CD4-positive, CD25-positive, alpha-beta regulatory T cell (primary cell): ENCODE measurements at regions not wholly inside any gene's neighbourhood (a gene's known extent, or its start where the extent isn't known, plus 50 kb on each side); places are given as distances from the start of the nearest gene placed in this dataset.

Experiments used
- ATAC-seq, 2 donors: fragments of 150-1000 bp; cut with Tn5 transposase; one replicate each; pipeline ENCODE4 v1.10.0; 2021; ENCODE audit warnings: low read depth in 2 of 2, moderate number of reproducible peaks in 2 of 2, moderate library complexity in 1 of 2
- DNase-seq, 3 donors: peaks; one replicate each; pipeline versions ENCODE4 v3.0.0 to v3.0.0-alpha.2; 2012 to 2022; ENCODE audit warnings: mixed read lengths in 1 of 3
- H3K27ac ChIP-seq: one replicate; pipeline ENCODE4 v1.7.0; 2013; ENCODE audit warnings: mild to moderate bottlenecking, low read length; ENCODE audit not compliant: insufficient read depth, poor library complexity, severe bottlenecking
- H3K27me3 ChIP-seq: one replicate; pipeline ENCODE4 v1.7.0; 2013; ENCODE audit warnings: low read length; ENCODE audit not compliant: control insufficient read depth, insufficient read depth
- H3K36me3 ChIP-seq: one replicate; pipeline ENCODE4 v1.7.0; 2013; ENCODE audit warnings: mild to moderate bottlenecking, low read length, moderate library complexity; ENCODE audit not compliant: control insufficient read depth, insufficient read depth
- H3K4me1 ChIP-seq: 2 replicates; pipeline ENCODE4 v1.7.0; 2013; ENCODE audit warnings: mild to moderate bottlenecking, low read length; ENCODE audit not compliant: insufficient read depth, control insufficient read depth, poor library complexity, severe bottlenecking
- H3K4me3 ChIP-seq: one replicate; pipeline ENCODE4 v1.7.0; 2013; ENCODE audit warnings: low read depth, mild to moderate bottlenecking, low read length, moderate library complexity
- H3K9me3 ChIP-seq, 2 experiments: 1 replicate in 1 of 2; 2 replicates in 1 of 2; pipeline ENCODE4 v1.7.0; 2013; ENCODE audit warnings: low read length in 2 of 2, mild to moderate bottlenecking in 1 of 2, moderate library complexity in 1 of 2; ENCODE audit not compliant: control insufficient read depth in 2 of 2
- H3K27ac Mint-ChIP-seq, 3 donors: one replicate each; pipeline ENCODE4 v1.8.0; 2020 to 2022; ENCODE audit warnings: mild to moderate bottlenecking in 3 of 3, mixed read lengths in 3 of 3, moderate library complexity in 2 of 3
- H3K27me3 Mint-ChIP-seq: one replicate; pipeline ENCODE4 v1.8.0; 2022; ENCODE audit warnings: mild to moderate bottlenecking, mixed read lengths
- H3K36me3 Mint-ChIP-seq: one replicate; pipeline ENCODE4 v1.8.0; 2020; ENCODE audit warnings: mixed read lengths
- H3K4me1 Mint-ChIP-seq, 4 donors: one replicate each; pipeline ENCODE4 v1.8.0; 2020 to 2022; ENCODE audit warnings: mixed read lengths in 4 of 4, mild to moderate bottlenecking in 1 of 4
- H3K4me3 Mint-ChIP-seq, 4 donors: one replicate each; pipeline ENCODE4 v1.8.0; 2020 to 2022; ENCODE audit warnings: mild to moderate bottlenecking in 4 of 4, mixed read lengths in 4 of 4, moderate library complexity in 3 of 4
- H3K9me3 Mint-ChIP-seq, 7 donors: one replicate each; pipeline ENCODE4 v1.8.0; 2020 to 2022; ENCODE audit warnings: mixed read lengths in 7 of 7, mild to moderate bottlenecking in 3 of 7, moderate library complexity in 2 of 7

GRCh38 chr3:152617609-152618008 is 217.3 kb upstream of the P2RY1 start:
- no peaks in the 10 kb centered on the region for H3K36me3 Mint-ChIP-seq
- H3K4me1 Mint-ChIP-seq = no peaks in the 10 kb centered on the region
- ATAC-seq (no peak), DNase-seq (no peak)
- no peak overlapping the region for H3K27ac Mint-ChIP-seq
- no peak overlapping the region for H3K4me3 ChIP-seq
- H3K27me3 Mint-ChIP-seq = peaks cover 5% of the 10 kb centered on the region
- no peak overlapping the region for H3K27ac ChIP-seq
- H3K36me3 ChIP-seq = no peaks in the 10 kb centered on the region
- H3K9me3 ChIP-seq = no peaks in the 10 kb centered on the region
- H3K4me3 Mint-ChIP-seq = no peak overlapping the region
- H3K27me3 ChIP-seq = no peaks in the 10 kb centered on the region
- no peaks in the 10 kb centered on the region for H3K4me1 ChIP-seq
- H3K9me3 Mint-ChIP-seq = no peaks in the 10 kb centered on the region

DNA sequence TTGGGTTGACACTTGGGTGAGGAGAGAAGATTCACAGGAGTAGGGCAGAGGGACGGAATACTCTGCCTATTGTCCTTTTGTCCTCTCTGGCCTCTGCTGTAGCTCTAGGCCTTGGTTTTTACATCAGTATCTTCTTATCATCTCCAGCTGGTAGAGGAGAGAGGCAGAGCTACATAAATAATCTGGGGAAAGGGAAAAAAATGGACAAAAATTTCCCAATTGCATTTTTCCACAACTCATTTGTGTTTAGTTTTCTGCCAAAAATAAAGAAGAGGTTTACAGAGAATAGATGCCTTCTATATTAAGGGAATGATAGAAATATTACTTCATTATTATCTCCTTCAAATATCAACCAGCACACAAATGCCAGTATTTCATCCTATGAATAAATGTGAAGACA is 216.4 kb upstream of the P2RY1 start:
- H3K36me3 Mint-ChIP-seq = no peaks in the 10 kb centered on the region
- H3K27ac Mint-ChIP-seq = no peak overlapping the region
- no peak overlapping the region for H3K4me3 ChIP-seq

GRCh38 chr3:152619691-152620090 is 215.2 kb upstream of the P2RY1 start:
- Mint-ChIP-seq H3K27me3 (peaks cover 5% of the 10 kb centered on the region), H3K27ac (no peak overlapping the region), H3K9me3 (no peaks in the 10 kb centered on the region), H3K4me1 (no peaks in the 10 kb centered on the region), H3K36me3 (no peaks in the 10 kb centered on the region), H3K4me3 (no peak overlapping the region)
- Histone ChIP-seq H3K4me1 (no peaks in the 10 kb centered on the region), H3K4me3 (no peak overlapping the region), H3K9me3 (no peaks in the 10 kb centered on the region), H3K27ac (no peak overlapping the region), H3K36me3 (no peaks in the 10 kb centered on the region), H3K27me3 (no peaks in the 10 kb centered on the region)
- ATAC-seq (no peak), DNase-seq (no peak)

More for the DNA sequence above, 216.4 kb upstream of the P2RY1 start:
- Mint-ChIP-seq H3K9me3 (no peaks in the 10 kb centered on the region), H3K4me3 (no peak overlapping the region), H3K4me1 (no peaks in the 10 kb centered on the region), H3K27me3 (peaks cover 5% of the 10 kb centered on the region)
- no peak for DNase-seq
- Histone ChIP-seq H3K27ac (no peak overlapping the region), H3K36me3 (no peaks in the 10 kb centered on the region), H3K4me1 (no peaks in the 10 kb centered on the region), H3K9me3 (no peaks in the 10 kb centered on the region), H3K27me3 (no peaks in the 10 kb centered on the region)
- ATAC-seq = no peak

DNA sequence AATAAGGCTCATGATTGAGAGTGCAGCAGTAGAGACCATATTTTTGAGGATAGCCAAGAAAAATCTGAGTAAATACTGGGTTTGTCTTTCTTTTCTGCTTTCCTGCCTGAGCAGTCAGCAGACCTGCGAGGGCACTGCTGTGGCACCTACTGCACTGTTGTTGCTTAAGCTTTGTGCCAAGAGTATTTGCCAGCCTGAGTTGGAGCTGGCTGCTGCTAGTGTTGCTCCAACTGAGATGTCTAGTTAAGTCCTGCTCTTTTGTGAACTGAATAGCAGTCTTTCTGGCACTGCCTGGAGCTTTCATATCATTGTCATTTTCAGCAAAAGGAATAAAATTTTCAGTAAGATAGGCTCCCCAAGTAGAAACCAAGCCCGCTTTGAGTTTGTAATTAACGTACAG is 214.5 kb upstream of the P2RY1 start:
- H3K9me3 Mint-ChIP-seq = no peaks in the 10 kb centered on the region
- no peak overlapping the region for H3K27ac Mint-ChIP-seq
- Histone ChIP-seq H3K27me3 (no peaks in the 10 kb centered on the region), H3K27ac (no peak overlapping the region), H3K4me3 (no peak overlapping the region), H3K9me3 (no peaks in the 10 kb centered on the region), H3K36me3 (no peaks in the 10 kb centered on the region), H3K4me1 (no peaks in the 10 kb centered on the region)
- no peak for ATAC-seq
- H3K4me1 Mint-ChIP-seq = no peaks in the 10 kb centered on the region
- no peak overlapping the region for H3K4me3 Mint-ChIP-seq
- H3K27me3 Mint-ChIP-seq = peaks cover 5% of the 10 kb centered on the region
- no peak for DNase-seq
- H3K36me3 Mint-ChIP-seq = no peaks in the 10 kb centered on the region

DNA sequence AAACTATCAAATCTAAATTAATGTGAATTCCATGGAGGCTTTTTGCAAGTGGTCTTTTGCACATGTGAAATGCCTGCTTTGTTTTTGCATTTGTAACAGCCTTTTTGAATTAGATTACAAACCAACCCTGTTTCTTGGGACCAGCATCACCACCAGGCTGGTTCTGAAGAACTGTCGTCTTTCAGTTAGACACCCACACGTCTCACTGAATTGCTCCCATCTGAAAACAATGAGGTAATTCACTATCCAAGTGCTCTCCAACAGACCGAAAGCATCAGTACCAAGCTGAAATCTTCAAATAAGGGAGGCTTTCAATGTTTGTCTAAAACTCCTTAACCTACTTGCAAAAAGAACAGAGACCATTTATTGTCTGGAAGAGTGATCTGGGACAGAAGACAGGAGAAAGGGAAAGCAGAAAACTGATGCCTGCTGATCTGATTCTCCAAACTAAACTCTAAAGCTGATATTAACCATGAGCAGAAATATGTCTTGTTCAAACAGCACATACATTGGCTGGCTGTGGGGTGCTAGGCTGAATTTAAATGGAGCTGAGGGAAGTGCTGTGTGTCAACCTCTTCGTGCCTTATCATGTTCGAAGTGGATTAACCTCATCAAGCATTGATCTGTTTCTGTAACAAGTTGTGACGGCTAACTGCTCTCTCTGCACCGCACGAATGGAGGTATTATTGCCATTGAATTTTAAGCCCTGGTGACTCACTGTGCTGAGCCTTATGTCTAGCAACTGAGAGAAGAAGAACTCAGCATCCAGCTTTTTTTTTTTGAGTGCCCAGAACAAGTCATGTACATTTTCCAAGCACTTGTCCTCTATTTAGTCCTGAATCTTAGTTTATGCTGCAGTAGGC is 213.7 kb upstream of the P2RY1 start:
- H3K27me3 ChIP-seq = no peaks in the 10 kb centered on the region
- H3K36me3 Mint-ChIP-seq = no peaks in the 10 kb centered on the region
- H3K4me3 Mint-ChIP-seq = no peak overlapping the region
- H3K9me3 Mint-ChIP-seq = no peaks in the 10 kb centered on the region
- ATAC-seq = no peak
- no peaks in the 10 kb centered on the region for H3K4me1 ChIP-seq
- no peak overlapping the region for H3K4me3 ChIP-seq
- H3K27me3 Mint-ChIP-seq = peaks cover 5% of the 10 kb centered on the region
- H3K27ac Mint-ChIP-seq = no peak overlapping the region
- H3K36me3 ChIP-seq = no peaks in the 10 kb centered on the region
- no peak overlapping the region for H3K27ac ChIP-seq
- H3K4me1 Mint-ChIP-seq = no peaks in the 10 kb centered on the region
- DNase-seq = no peak
- no peaks in the 10 kb centered on the region for H3K9me3 ChIP-seq

- no peaks in the 10 kb centered on the region for H3K36me3 Mint-ChIP-seq
- H3K27me3 ChIP-seq = no peaks in the 10 kb centered on the region
- H3K4me1 Mint-ChIP-seq = no peaks in the 10 kb centered on the region
- peaks cover 5% of the 10 kb centered on the region for H3K27me3 Mint-ChIP-seq
- DNase-seq (no peak), ATAC-seq (no peak)
- no peak overlapping the region for H3K27ac Mint-ChIP-seq
- H3K9me3 ChIP-seq = no peaks in the 10 kb centered on the region
- H3K4me3 ChIP-seq = no peak overlapping the region
- H3K9me3 Mint-ChIP-seq = no peaks in the 10 kb centered on the region
- no peaks in the 10 kb centered on the region for H3K36me3 ChIP-seq
- no peak overlapping the region for H3K4me3 Mint-ChIP-seq
- H3K27ac ChIP-seq = no peak overlapping the region
- H3K4me1 ChIP-seq = no peaks in the 10 kb centered on the region
Measured at GRCh38 chr3:152621967-152622810, 212.7 kb upstream of the P2RY1 start.

DNA sequence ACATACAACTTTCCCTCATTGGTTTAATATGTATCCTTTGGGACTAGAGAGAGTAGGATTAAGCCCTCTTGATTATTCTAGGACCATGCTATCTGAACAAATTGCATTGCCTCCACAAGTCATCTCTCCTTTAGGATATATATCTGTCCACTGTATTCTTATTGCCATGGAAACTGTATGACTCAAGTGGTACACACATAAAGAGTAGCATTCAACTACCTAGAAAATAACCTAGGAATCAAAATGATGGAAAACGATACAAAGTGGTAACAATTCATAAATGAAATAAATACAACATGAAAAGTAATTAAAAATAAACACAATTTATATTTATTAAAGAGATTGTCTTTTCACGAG is 212.1 kb upstream of the P2RY1 start:
- Mint-ChIP-seq H3K36me3 (no peaks in the 10 kb centered on the region), H3K27me3 (peaks cover 5% of the 10 kb centered on the region), H3K9me3 (no peaks in the 10 kb centered on the region), H3K27ac (no peak overlapping the region), H3K4me3 (no peak overlapping the region), H3K4me1 (no peaks in the 10 kb centered on the region)
- DNase-seq (no peak), ATAC-seq (no peak)
- Histone ChIP-seq H3K27ac (no peak overlapping the region), H3K9me3 (no peaks in the 10 kb centered on the region), H3K27me3 (no peaks in the 10 kb centered on the region), H3K4me1 (no peaks in the 10 kb centered on the region), H3K36me3 (no peaks in the 10 kb centered on the region), H3K4me3 (no peak overlapping the region)
